ENCODE measurements at regions not wholly inside any gene's neighbourhood (a gene's known extent, or its start where the extent isn't known, plus 50 kb on each side); places are given as distances from the start of the nearest gene placed in this dataset.

- DNase-seq: no peak
These were observed 105.3 kb upstream of the FOXG1 start for GRCh38 chr14:28661171-28661772.

GRCh38 chr14:28666961-28667360 is 99.6 kb upstream of the FOXG1 start:
- DNase-seq: no peak

- DNase-seq: no peak
These were observed 95.2 kb upstream of the FOXG1 start for GRCh38 chr14:28671425-28671824.

DNA sequence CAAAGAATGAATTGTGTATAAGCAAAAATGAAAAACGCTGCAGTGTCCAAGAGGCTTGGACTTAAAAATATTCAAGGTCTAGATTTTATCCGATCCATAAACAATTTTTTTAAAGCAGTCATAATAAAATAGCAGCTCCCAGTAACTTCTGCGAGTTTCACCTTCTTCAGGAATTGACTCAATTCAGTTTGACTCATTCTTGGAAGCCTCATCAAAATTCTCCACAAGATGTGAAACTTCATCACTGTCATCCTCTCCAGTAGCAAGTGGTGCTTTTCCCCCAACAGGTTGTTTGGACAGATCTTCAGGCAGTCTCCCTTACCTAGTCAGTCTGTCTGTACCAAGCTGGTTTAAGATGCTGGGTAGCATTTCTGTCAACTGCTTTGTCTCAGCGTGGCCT is 93.5 kb upstream of the FOXG1 start:
- DNase-seq: no peak

DNA sequence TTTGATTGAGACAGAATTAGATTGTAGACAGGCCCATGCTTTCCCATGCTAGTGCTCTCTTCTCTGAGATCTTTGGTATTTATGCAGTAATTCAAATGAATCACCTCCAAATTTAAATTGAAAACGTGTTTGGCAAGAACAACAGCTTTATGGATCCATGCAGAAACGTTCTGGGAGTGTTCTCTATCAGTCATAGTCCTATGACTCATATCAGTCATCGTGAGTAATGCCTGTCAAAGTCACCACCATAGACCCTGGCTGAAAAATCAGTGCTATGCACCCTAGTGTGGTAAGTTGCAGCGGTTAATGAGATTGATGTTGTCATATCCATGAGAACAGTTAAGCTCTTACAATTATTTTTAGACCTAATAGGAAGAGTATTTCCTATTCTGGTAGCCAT is 90.1 kb upstream of the FOXG1 start:
- DNase-seq: no peak

- no peak for DNase-seq
These were observed 89.2 kb upstream of the FOXG1 start for GRCh38 chr14:28677381-28677780.

DNA sequence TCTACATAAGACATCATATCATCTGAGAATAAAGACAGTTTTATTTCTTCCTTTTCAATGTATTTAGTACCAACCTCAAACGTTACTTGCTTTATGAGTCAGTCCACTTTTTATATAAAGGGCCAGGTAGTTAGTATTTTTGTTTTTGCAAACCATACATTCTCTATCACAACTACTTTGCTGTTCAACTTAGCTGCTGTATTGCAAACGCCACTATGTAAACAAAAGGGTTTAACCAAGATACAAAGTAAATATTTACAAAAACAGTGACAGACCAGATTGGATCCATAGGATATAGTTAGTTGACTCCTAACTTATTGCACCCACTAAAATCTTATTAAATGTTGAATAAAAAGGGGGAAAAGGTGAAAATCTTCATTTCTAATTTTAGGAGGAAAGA is 87.7 kb upstream of the FOXG1 start:
- DNase-seq: no peak

DNA sequence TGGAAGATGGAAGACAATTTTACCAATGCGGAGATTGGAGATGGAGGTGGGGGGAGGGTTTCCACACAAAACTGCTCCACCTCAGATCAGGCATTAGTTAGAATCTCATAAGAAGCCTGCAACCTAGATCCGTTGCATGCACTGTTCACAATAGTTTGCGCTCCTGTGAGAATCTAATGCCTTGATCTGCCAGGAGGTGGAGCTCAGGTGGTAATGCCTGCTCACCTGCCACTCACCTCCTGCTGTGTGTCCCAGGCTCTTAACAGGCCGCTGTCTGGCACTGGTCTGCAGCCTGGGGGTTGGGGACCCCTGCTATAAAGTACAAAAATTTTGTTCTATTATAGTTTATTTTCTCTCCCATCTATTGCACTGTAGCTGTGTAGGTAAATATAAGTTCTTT is 84.9 kb upstream of the FOXG1 start:
- DNase-seq: no peak

- DNase-seq: no peak
These were observed 76.4 kb upstream of the FOXG1 start for GRCh38 chr14:28690029-28690692.

DNA sequence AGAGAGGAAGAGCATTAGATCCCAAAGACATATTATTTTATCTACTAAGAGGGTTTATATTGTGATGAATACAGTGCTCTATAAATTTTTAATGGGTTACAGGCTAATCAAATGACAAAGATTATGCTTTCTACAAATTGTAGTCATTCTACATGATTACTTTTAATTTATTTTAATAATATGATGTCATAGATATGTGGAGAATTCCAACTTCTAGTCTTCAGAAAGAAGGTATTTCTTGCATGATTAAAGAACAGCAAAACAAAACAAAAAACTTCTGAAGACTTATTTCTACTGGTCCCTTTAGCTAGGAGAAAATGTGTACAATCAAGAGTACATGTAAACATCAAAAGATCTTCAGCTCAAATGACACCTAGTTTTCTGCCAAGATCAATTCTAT is 71.5 kb upstream of the FOXG1 start:
- no peak for DNase-seq

- DNase-seq: no peak
These were observed 64.9 kb upstream of the FOXG1 start for GRCh38 chr14:28701733-28702132.

GRCh38 chr14:28703482-28703881 is 63.1 kb upstream of the FOXG1 start:
- DNase-seq: no peak

- no peak for DNase-seq
These were observed 62.4 kb upstream of the FOXG1 start for GRCh38 chr14:28704153-28704552.

- no peak for DNase-seq
These were observed 58.8 kb upstream of the FOXG1 start for GRCh38 chr14:28707814-28708213.

DNA sequence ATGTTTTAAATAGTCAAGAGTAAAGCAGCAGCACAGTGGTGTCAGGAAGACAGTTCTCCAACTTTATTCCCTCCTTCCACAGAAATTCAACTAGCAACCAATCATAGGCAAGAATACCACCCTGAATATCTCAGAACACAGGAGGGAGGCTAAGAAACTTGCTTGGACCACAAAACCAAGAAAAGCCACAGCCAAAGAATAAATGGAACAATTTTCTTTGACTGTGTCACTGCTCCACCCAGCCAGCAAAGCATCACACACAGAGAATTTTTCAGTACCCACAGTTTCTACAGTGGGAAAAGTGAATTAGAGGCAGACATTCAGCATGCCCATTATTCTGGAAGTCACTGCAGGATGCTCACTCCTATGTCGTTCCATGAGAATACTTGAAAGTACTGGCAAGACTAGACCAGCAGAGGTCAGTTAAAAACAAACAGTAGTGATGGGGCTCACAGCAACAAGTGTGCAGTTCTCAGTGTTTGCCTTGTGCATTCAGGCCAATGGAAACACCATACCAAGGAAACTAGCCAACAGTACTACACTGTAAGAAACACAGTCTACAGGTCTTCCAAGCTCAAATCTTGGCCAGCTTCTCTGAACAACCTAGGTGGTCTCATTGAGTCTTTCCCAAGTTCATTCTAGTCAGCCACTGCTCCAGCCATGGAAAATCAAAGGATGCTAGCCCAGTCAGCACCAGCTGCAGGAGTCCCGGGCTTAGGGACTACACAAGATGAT is 56.8 kb upstream of the FOXG1 start:
- DNase-seq: no peak
